ENCODE measurements at regions not wholly inside any gene's neighbourhood (a gene's known extent, or its start where the extent isn't known, plus 50 kb on each side); places are given as distances from the start of the nearest gene placed in this dataset.

DNA sequence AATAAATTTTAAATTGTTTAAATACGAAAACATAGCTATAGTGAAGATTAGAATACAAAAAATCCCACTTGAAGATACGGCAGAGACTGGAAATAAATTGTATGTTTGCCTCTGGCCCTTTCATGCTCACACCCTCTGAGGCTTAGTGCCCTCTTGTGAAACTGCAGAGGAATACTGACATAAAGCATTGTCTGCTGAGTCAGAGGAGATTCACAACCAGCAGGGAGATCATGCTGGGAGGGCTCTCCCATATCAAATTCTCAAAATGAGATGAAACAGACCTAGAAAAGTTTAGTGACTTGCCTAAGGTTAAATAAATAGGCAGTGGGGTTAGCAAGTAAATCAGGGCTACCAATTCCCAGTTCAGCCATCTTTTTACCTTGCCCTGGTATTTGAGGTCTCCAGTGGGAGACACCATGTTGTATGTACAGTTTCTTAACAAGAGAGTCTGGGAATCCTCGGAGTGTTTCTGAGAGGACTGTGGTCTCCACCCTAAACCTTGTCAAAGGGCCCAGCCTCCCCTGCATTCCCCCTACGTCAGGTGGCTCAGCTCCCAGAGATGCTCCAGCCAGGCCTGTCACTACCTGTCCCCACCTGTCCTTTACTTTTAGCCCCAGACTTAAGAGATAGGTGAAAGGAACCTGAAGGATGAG, 581.4 kb upstream of the DIPK2B start:
- no peak for ATAC-seq (ENCODE audit: insufficient read depth, low read depth)
- TF ChIP-seq EZH2 (IDR thresholded peaks at IDR 0.05; ENCODE audit: borderline replicate concordance, low read depth, low read length, severe bottlenecking) = no peak
- Histone ChIP-seq H3K79me2 (ENCODE audit: insufficient read depth, low read length) (peaks cover 40% of the 10 kb centered on the region; the same call in 1 of the 2 replicates), H3K9ac (ENCODE audit: low read depth, low read length) (no peak overlapping the region), H4K20me1 (ENCODE audit: insufficient read depth, low read length) (no peaks in the 10 kb centered on the region), H3K27me3 (ENCODE audit: insufficient read depth, low read length, poor library complexity) (no peaks in the 10 kb centered on the region), H3K4me3 (ENCODE audit: low read depth in 1 of 2, low read length in 2 of 2) (no peak overlapping the region), H3K27ac (ENCODE audit: low read length) (no peak overlapping the region), H2AFZ (ENCODE audit: low read depth, low read length) (no peak overlapping the region), H3K4me1 (ENCODE audit: insufficient read depth, low read length) (no peaks in the 10 kb centered on the region), H3K4me2 (ENCODE audit: insufficient read depth, low read length) (no peak overlapping the region), H3K9me3 (ENCODE audit: insufficient read depth, low read length, severe bottlenecking) (no peaks in the 10 kb centered on the region), H3K36me3 (ENCODE audit: insufficient read depth, low read length) (no peaks in the 10 kb centered on the region)
- DNase-seq = no peak

DNA sequence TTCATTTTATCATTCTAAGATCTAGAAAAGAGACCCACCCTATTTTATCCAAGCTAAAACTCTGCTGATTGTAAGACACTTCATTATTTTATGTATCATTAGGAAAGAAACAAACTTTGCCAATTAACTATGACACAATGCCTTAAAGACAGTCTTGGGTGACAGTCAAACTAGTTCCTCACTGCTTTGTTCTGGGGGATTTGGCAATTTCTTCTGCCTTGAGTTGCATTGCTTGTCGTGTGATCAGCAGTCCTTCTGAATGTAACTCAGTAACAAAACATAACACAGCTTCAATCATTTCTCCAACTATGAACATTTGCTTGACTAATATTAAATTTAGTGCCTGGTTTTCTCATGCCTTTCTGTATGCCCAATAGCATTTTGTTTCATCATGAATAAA, 577.9 kb upstream of the DIPK2B start:
- Histone ChIP-seq H4K20me1 (ENCODE audit: insufficient read depth, low read length) (no peaks in the 10 kb centered on the region), H3K27ac (ENCODE audit: low read length) (no peak overlapping the region), H3K4me3 (ENCODE audit: low read depth in 1 of 2, low read length in 2 of 2) (no peak overlapping the region), H3K36me3 (ENCODE audit: insufficient read depth, low read length) (no peaks in the 10 kb centered on the region), H3K27me3 (ENCODE audit: insufficient read depth, low read length, poor library complexity) (no peaks in the 10 kb centered on the region), H3K9ac (ENCODE audit: low read depth, low read length) (no peak overlapping the region), H3K4me2 (ENCODE audit: insufficient read depth, low read length) (no peak overlapping the region), H3K4me1 (ENCODE audit: insufficient read depth, low read length) (peaks cover 7% of the 10 kb centered on the region), H2AFZ (ENCODE audit: low read depth, low read length) (no peak overlapping the region), H3K9me3 (ENCODE audit: insufficient read depth, low read length, severe bottlenecking) (no peaks in the 10 kb centered on the region), H3K79me2 (ENCODE audit: insufficient read depth, low read length) (peaks cover 40% of the 10 kb centered on the region; the same call in 1 of the 2 replicates)
- DNase-seq (no peak), ATAC-seq (ENCODE audit: insufficient read depth, low read depth) (no peak)
- TF ChIP-seq, protein P1, sequence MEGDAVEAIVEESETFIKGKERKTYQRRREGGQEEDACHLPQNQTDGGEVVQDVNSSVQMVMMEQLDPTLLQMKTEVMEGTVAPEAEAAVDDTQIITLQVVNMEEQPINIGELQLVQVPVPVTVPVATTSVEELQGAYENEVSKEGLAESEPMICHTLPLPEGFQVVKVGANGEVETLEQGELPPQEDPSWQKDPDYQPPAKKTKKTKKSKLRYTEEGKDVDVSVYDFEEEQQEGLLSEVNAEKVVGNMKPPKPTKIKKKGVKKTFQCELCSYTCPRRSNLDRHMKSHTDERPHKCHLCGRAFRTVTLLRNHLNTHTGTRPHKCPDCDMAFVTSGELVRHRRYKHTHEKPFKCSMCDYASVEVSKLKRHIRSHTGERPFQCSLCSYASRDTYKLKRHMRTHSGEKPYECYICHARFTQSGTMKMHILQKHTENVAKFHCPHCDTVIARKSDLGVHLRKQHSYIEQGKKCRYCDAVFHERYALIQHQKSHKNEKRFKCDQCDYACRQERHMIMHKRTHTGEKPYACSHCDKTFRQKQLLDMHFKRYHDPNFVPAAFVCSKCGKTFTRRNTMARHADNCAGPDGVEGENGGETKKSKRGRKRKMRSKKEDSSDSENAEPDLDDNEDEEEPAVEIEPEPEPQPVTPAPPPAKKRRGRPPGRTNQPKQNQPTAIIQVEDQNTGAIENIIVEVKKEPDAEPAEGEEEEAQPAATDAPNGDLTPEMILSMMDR (IDR thresholded peaks at IDR 0.05; ENCODE audit: borderline replicate concordance, extremely low read depth, low read length, poor library complexity, severe bottlenecking) = no peak
- TF ChIP-seq EZH2 (IDR thresholded peaks at IDR 0.05; ENCODE audit: borderline replicate concordance, low read depth, low read length, severe bottlenecking) = no peak

DNA sequence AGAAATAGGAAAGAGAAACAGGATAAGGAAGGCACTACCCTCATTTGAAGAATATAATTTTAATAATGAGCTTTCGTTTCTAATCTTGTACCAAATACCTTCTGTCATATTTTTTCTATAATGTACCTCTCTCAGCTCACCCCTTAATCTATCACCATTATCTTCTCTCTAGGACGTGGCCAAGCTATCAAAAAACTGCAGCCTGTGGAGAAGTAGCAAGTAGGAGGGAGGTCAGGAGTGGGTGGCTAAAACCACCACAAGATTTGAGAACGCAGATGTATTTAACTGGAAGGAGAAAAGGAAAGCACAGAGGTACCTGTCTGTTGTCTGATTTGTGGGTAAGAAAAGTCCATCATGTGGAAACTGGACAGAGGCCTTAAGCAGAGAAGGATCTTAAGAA, 576.7 kb upstream of the DIPK2B start:
- TF ChIP-seq, protein P1 (IDR thresholded peaks at IDR 0.05; ENCODE audit: borderline replicate concordance, extremely low read depth, low read length, poor library complexity, severe bottlenecking) = no peak
- no peak for TF ChIP-seq EZH2 (IDR thresholded peaks at IDR 0.05; ENCODE audit: borderline replicate concordance, low read depth, low read length, severe bottlenecking)
- no peak overlapping the region for H3K4me3 ChIP-seq (ENCODE audit: low read depth in 1 of 2, low read length in 2 of 2)
- ATAC-seq (ENCODE audit: insufficient read depth, low read depth) = no peak
- no peak overlapping the region for H3K4me2 ChIP-seq (ENCODE audit: insufficient read depth, low read length)
- H3K27ac ChIP-seq (ENCODE audit: low read length) = no peak overlapping the region
- no peaks in the 10 kb centered on the region for H3K9me3 ChIP-seq (ENCODE audit: insufficient read depth, low read length, severe bottlenecking)
- no peaks in the 10 kb centered on the region for H3K27me3 ChIP-seq (ENCODE audit: insufficient read depth, low read length, poor library complexity)
- H3K4me1 ChIP-seq (ENCODE audit: insufficient read depth, low read length) = peaks cover 20% of the 10 kb centered on the region
- no peaks in the 10 kb centered on the region for H3K36me3 ChIP-seq (ENCODE audit: insufficient read depth, low read length)
- H3K79me2 ChIP-seq (ENCODE audit: insufficient read depth, low read length) = peaks cover 46% of the 10 kb centered on the region
- no peak overlapping the region for H3K9ac ChIP-seq (ENCODE audit: low read depth, low read length)
- DNase-seq = no peak
- H2AFZ ChIP-seq (ENCODE audit: low read depth, low read length) = no peak overlapping the region
- no peaks in the 10 kb centered on the region for H4K20me1 ChIP-seq (ENCODE audit: insufficient read depth, low read length)

DNA sequence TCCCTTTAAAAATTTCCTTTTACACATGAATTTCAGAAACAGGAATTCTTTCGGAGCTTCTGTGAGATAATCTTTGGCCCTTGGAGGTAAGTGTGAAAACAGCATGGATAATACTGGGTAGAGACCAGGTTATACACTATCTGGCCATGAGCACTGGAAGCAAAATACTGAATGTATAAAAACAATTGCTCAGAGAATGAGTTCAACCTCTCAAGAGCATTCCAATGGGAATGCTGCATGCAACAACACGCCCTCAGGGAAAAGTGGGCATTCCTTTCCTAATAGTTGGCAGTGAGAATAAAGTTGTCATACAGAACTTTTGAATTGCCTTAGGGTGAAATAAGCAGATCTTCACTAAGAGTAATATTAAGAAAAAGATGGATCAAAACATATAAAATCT, 574.8 kb upstream of the DIPK2B start:
- TF ChIP-seq EZH2 (IDR thresholded peaks at IDR 0.05; ENCODE audit: borderline replicate concordance, low read depth, low read length, severe bottlenecking) = no peak
- TF ChIP-seq, protein P1 (IDR thresholded peaks at IDR 0.05; ENCODE audit: borderline replicate concordance, extremely low read depth, low read length, poor library complexity, severe bottlenecking) = no peak
- no peak overlapping the region for H2AFZ ChIP-seq (ENCODE audit: low read depth, low read length)
- H3K27me3 ChIP-seq (ENCODE audit: insufficient read depth, low read length, poor library complexity) = no peaks in the 10 kb centered on the region
- H3K79me2 ChIP-seq (ENCODE audit: insufficient read depth, low read length) = peaks cover 48% of the 10 kb centered on the region
- no peak for ATAC-seq (ENCODE audit: insufficient read depth, low read depth)
- H4K20me1 ChIP-seq (ENCODE audit: insufficient read depth, low read length) = no peaks in the 10 kb centered on the region
- H3K9ac ChIP-seq (ENCODE audit: low read depth, low read length) = no peak overlapping the region
- no peak for DNase-seq
- H3K36me3 ChIP-seq (ENCODE audit: insufficient read depth, low read length) = no peaks in the 10 kb centered on the region
- H3K4me2 ChIP-seq (ENCODE audit: insufficient read depth, low read length) = no peak overlapping the region
- H3K9me3 ChIP-seq (ENCODE audit: insufficient read depth, low read length, severe bottlenecking) = no peaks in the 10 kb centered on the region
- peaks cover 36% of the 10 kb centered on the region for H3K4me1 ChIP-seq (ENCODE audit: insufficient read depth, low read length)
- no peak overlapping the region for H3K27ac ChIP-seq (ENCODE audit: low read length)
- no peak overlapping the region for H3K4me3 ChIP-seq (ENCODE audit: low read depth in 1 of 2, low read length in 2 of 2)
